Endothelial cell of umbilical vein (primary cell): ENCODE measurements at regions not wholly inside any gene's neighbourhood (a gene's known extent, or its start where the extent isn't known, plus 50 kb on each side); places are given as distances from the start of the nearest gene placed in this dataset.

ENCODE experiments used
- CTCF ChIP-seq, 2 donors: IDR thresholded peaks; 1 replicate in 1 of 2; 2 replicates in 1 of 2; pipeline ENCODE4 v1.5.1; 2011; ENCODE audit warnings: low read length in 2 of 2, mild to moderate bottlenecking in 2 of 2, moderate library complexity in 2 of 2, control low read depth in 1 of 2, inconsistent platforms in 1 of 2, low read depth in 1 of 2; ENCODE audit not compliant: insufficient read depth in 1 of 2; ENCODE audit errors: extremely low read depth in 1 of 2
- EZH2 ChIP-seq: IDR thresholded peaks from 2 replicates; pipeline ENCODE4 v1.6.1; 2012; ENCODE audit warnings: borderline replicate concordance, low read depth, mild to moderate bottlenecking, moderate library complexity, low read length, inconsistent platforms; ENCODE audit not compliant: severe bottlenecking
- JUN ChIP-seq: IDR thresholded peaks from 2 replicates; pipeline ENCODE4 v1.6.1; 2011; ENCODE audit warnings: borderline replicate concordance, low read depth; ENCODE audit not compliant: insufficient read length, insufficient read depth
- POLR2A ChIP-seq: IDR thresholded peaks from 2 replicates; pipeline ENCODE4 v1.6.1; 2012; ENCODE audit warnings: low read depth, mild to moderate bottlenecking, control low read depth, low read length
- POLR2AphosphoS5 ChIP-seq: IDR thresholded peaks from 2 replicates; pipeline ENCODE4 v1.6.1; 2012; ENCODE audit warnings: low read depth, mild to moderate bottlenecking, control low read depth, low read length, moderate library complexity; ENCODE audit not compliant: insufficient read depth

- no peak for TF ChIP-seq POLR2A
- TF ChIP-seq CTCF (IDR thresholded peaks at IDR 0.05; ENCODE audit: extremely low read depth in 1 of 2, insufficient read depth in 1 of 2, low read depth in 1 of 2, low read length in 2 of 2): no peak
- TF ChIP-seq POLR2AphosphoS5: no peak
- TF ChIP-seq EZH2: no peak
- no peak for TF ChIP-seq JUN
Observed at GRCh38 chr2:234887195-234887594, 64.6 kb upstream of the SH3BP4 start.
